HG02610 (cell line): ENCODE measurements at regions not wholly inside any gene's neighbourhood (a gene's known extent, or its start where the extent isn't known, plus 50 kb on each side); places are given as distances from the start of the nearest gene placed in this dataset.
"Not testable (repeated sequence)": the region's sequence is repeated elsewhere in the genome, so short reads cannot be mapped to it uniquely, and the experiment has no call there.

Experiments used
- ATAC-seq: cut with Tn5 transposase; IDR thresholded peaks from one replicate; pipeline ENCODE4 v1.9.1; 2021; ENCODE audit warnings: mild to moderate bottlenecking, moderate library complexity; ENCODE audit not compliant: unreplicated experiment

- no peak for ATAC-seq
Observed at GRCh38 chr1:192418552-192419285, 101.9 kb downstream of the RGS21 start.

- ATAC-seq, result no peak
Observed at GRCh38 chr1:192430644-192431043, 113.9 kb downstream of the RGS21 start.

GRCh38 chr1:192435704-192436103 is 118.9 kb downstream of the RGS21 start:
- ATAC-seq, result no peak

- ATAC-seq, result no peak
Observed at GRCh38 chr1:192436441-192437078, 119.8 kb downstream of the RGS21 start.

GRCh38 chr1:192438737-192439136 is 121.9 kb downstream of the RGS21 start:
- ATAC-seq, result no peak

- no peak for ATAC-seq
Observed at GRCh38 chr1:192439373-192440025, 122.7 kb downstream of the RGS21 start.

- ATAC-seq, result no peak
Observed at GRCh38 chr1:192441492-192441891, 124.7 kb downstream of the RGS21 start.

- no peak for ATAC-seq
Observed at GRCh38 chr1:192442736-192443135, 125.9 kb downstream of the RGS21 start.

GRCh38 chr1:192443616-192444015 is 126.8 kb downstream of the RGS21 start:
- no peak for ATAC-seq

GRCh38 chr1:192445241-192445640 is 128.4 kb downstream of the RGS21 start:
- ATAC-seq, result no peak

GRCh38 chr1:192445839-192446489 is 129.2 kb downstream of the RGS21 start:
- ATAC-seq, result no peak

- no peak for ATAC-seq
Observed at GRCh38 chr1:192448026-192448578, 127.5 kb upstream of the RGS1 start.

- no peak for ATAC-seq
Observed at GRCh38 chr1:192453360-192453992, 122.1 kb upstream of the RGS1 start.

GRCh38 chr1:192459467-192459866 is 116.1 kb upstream of the RGS1 start:
- ATAC-seq, result no peak

- no peak for ATAC-seq
Observed at GRCh38 chr1:192461684-192462083, 113.9 kb upstream of the RGS1 start.

GRCh38 chr1:192462616-192463015 is 113.0 kb upstream of the RGS1 start:
- no peak for ATAC-seq

GRCh38 chr1:192463661-192464060 is 111.9 kb upstream of the RGS1 start:
- no peak for ATAC-seq

GRCh38 chr1:192465221-192465620 is 110.4 kb upstream of the RGS1 start:
- not testable (repeated sequence) for ATAC-seq

- ATAC-seq, result no peak
Observed at GRCh38 chr1:192474080-192474683, 101.4 kb upstream of the RGS1 start.

- ATAC-seq, result no peak
Observed at GRCh38 chr1:192475329-192475728, 100.2 kb upstream of the RGS1 start.
